ENCODE measurements at regions not wholly inside any gene's neighbourhood (a gene's known extent, or its start where the extent isn't known, plus 50 kb on each side); places are given as distances from the start of the nearest gene placed in this dataset.

- intact Hi-C loops (cut with micrococcal nuclease), result no loop called here
These were observed 272.4 kb downstream of the BMP7 start for GRCh38 chr20:56994006-56994405.

GRCh38 chr20:56995149-56995548, 271.3 kb downstream of the BMP7 start:
- intact Hi-C loops (cut with micrococcal nuclease), result loop anchor here (5.0 kb wide), 1 partner anchor 443 kb away; no protein-coding TSS in a partner anchor

DNA sequence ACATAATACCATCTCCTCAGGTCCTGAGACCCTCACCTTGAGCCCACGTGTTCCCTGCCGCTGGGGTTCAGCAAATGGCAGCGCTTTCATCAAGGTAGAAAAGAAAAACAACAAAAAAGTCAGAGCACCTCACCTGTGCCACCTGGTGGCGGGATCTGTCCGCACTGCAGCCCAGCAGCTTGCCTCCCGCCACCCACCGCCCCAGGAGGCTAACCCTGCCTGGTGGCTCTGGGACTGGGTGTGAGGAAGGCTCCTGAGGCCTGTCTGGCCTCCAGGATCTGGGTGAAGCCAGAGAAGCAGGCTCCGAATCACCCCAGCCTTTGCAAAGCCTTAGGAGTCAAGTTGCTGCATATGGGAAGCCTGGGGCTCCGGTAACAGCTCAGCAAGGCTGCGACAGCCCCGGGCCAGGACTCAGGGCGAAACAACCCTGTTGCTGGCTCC, 270.8 kb downstream of the BMP7 start:
- intact Hi-C loops (cut with micrococcal nuclease), result loop anchor here (5.0 kb wide), 1 partner anchor 443 kb away; no protein-coding TSS in a partner anchor

GRCh38 chr20:56996533-56996932, 269.9 kb downstream of the BMP7 start:
- intact Hi-C loops (cut with micrococcal nuclease), result loop anchor here (5.0 kb wide), 1 partner anchor 444 kb away; no protein-coding TSS in a partner anchor

DNA sequence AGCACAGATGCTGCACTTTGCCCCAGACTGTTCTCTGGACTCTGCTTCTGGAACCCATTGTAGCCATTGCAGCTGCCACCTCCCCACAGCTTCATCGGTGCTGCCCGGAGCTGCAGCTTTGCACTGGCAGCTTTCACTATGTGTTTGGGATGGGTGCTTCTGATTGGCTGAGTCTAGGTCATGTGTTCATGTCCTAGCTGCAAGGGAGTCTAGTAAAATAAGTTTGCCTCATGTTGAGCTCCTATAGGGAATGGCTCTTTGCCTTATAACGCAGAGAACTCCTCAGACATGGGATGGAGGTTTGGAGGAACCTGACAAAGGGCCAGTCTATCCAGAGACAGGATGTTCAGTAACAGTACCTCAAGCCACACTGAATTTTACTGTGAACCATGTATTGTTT, 268.0 kb downstream of the BMP7 start:
- intact Hi-C loops (cut with micrococcal nuclease), result loop anchor here (5.0 kb wide), 1 partner anchor 446 kb away; no protein-coding TSS in a partner anchor

DNA sequence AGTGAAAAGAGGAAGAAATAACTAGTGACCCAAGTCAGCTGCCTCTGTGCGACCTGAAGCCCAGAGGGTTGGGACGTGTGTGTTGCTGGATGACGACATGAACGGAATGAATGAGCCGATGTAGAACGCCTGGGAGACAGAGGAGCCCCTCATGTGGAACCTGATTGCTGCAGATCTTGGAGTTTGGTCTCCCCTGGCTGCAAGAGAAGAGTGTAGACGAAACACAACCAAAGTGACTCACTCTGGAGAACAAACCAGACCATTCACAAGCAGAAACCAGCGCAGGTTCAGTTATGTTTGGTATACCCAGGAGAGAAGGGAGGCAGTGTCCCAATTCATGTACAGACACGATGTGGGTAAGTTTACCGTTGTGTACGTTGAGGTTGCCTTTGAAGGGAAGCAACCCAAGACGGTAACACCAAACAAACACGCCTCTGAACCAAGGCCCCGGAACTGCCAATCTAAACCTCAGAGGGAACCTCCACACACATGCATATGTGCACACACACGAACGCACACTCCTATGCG, 265.9 kb downstream of the BMP7 start:
- intact Hi-C loops (cut with micrococcal nuclease), result no loop called here

DNA sequence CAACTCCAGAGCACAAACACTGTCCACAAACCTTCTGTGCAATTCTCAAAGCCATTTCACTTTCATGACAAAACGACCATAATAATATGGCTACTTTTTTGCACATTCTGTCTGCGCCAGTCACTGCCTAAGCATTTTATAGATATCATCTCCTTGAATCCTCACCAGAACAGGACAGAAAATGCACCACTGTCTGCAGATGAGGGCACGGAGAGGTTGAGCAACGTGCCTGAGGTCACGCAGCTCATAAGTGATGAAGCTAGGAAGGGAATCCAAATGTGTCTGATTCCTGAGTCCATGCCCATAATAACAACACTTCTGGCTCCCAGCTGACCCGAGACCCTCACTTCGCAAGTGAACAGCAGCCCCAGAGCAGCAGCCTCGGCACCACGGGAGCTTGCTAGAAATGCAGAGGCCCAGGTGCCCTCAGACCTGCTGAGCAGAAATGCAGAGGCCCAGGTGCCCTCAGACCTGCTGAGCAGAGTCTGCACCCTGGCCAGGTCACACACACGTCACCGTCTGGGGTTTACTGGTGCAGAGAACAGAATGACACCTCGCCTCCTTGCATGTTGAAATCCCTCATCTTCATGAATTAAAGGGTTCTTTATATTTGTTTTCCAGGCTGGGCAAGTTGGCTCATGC, 265.2 kb downstream of the BMP7 start:
- intact Hi-C loops (cut with micrococcal nuclease), result no loop called here

DNA sequence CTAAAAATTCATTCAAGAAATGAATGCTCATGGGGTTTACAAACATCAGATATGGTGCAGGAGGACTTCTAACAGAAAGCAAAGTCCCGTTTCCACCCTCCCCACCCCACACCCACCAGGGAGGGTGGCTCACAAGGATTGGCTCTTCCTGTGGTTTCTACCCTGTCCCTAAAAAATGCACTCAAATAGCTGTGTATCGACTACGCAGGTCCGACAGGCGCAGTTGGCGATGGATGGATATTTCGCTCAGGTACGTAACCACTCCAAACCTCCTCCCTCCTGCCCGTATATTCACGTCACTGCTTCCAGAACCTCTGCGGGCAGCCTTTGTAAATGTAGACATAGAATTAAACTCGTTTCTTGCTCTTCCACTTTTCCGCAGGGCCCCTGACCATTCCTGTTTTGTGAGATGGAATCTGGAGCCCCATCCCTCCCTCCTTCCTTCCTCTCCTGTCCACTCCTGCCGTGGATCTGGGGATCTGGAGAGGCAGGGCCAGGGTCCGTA, 264.3 kb downstream of the BMP7 start:
- intact Hi-C loops (cut with micrococcal nuclease), result no loop called here

DNA sequence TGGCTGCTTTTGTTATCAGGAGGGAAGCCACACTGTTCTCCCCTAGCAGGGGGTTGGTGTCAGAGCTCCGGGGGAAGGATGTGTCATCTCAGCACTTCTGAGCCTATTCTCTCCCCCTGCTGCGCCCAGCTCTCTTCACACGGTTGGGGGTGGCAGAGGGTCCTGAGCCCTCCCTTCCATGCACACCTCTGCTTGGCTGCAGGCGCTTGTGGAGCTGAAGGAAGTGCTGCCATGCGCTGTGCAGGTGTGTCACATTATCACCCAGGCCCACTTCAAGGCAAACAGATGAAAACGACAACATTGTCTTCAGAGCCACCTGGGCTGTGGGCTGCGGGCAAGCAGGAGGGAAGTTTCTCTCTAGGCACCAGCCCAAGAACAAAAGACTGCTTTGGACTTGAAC, 263.4 kb downstream of the BMP7 start:
- intact Hi-C loops (cut with micrococcal nuclease), result no loop called here

DNA sequence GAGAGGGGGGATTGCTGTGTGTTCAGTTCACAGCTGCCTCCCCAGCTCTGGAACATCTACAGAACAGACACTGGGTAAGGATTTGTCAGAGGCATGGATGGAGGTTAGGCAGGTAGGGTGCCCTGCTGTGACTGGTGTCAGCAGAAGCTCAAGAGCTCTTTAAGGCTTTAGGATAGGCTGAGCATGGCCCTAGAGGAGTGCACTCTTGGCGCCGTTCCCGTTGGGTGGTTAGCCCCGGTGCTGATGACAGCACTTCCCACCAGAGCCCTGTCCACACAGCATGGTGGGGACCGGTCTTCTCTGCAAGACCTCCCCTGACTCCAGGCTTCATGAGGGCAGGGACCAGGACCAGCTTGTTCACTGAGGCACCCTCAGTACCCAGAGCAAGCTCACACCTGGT, 262.0 kb downstream of the BMP7 start:
- intact Hi-C loops (cut with micrococcal nuclease), result no loop called here

GRCh38 chr20:57004951-57005933, 261.2 kb downstream of the BMP7 start:
- intact Hi-C loops (cut with micrococcal nuclease), result no loop called here

- intact Hi-C loops (cut with micrococcal nuclease), result no loop called here
These were observed 259.9 kb downstream of the BMP7 start for GRCh38 chr20:57006411-57007170.

- intact Hi-C loops (cut with micrococcal nuclease), result no loop called here
These were observed 259.3 kb downstream of the BMP7 start for GRCh38 chr20:57007171-57007540.

GRCh38 chr20:57008217-57008616, 258.2 kb downstream of the BMP7 start:
- intact Hi-C loops (cut with micrococcal nuclease), result no loop called here

DNA sequence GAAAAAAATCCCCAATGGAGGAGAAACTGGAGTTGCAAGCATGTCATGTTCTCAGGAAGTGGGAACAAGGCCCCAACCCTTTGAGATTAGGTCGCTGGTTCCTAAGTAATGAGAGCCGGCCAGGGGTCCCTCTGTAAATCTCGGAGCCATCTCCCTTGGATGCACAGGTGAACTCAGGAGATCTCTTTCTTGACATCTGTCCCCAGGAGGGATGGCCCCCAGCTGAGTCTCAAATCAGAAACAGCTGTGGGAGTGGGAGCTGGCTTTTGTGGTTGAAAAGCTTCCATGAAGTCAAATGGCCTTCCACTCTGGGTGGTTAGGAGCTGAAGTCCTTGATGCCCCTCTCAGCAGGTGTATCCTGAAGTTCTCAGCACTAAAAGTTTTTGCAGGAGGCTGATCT, 257.1 kb downstream of the BMP7 start:
- intact Hi-C loops (cut with micrococcal nuclease), result no loop called here

- intact Hi-C loops (cut with micrococcal nuclease), result no loop called here
These were observed 256.7 kb downstream of the BMP7 start for GRCh38 chr20:57009775-57010174.

DNA sequence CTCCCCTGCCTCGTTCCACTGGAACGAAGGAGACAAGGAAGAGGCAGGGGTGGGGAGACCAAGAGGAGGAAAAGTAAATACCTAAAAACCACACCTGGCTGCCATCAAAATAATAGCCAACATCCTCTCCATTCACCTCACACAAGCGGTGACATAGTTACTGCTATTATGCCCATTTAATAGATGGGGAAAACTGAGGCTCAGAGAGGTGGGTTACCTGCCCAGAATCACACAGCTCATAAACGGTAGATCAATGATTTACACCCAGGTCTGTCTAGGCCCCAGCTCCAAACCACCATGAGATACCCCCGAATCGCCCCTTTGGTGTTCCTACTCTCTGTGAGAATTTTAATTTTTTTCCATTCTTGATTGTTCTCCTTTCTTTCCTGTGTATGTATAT, 253.8 kb downstream of the BMP7 start:
- intact Hi-C loops (cut with micrococcal nuclease), result no loop called here

DNA sequence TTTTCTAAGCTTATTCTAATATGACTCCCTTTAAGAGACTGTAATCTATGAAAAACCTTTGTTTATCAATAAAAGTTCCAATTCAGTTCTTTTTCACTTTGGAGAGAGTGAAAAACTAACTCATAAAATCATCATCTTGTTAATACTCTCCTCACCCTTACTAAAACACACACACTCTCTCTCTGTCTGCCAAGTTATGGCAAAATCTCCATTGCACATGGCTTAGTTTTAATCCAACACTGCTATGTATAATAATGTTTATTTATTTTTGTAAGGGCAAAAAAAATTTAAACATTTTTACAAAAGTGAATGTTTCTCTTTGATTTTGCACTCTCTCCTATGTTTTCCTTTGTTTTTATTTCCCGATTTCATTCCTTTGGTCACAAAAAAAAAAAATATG, 253.2 kb downstream of the BMP7 start:
- intact Hi-C loops (cut with micrococcal nuclease), result no loop called here

GRCh38 chr20:57013741-57014140, 252.7 kb downstream of the BMP7 start:
- intact Hi-C loops (cut with micrococcal nuclease), result no loop called here

DNA sequence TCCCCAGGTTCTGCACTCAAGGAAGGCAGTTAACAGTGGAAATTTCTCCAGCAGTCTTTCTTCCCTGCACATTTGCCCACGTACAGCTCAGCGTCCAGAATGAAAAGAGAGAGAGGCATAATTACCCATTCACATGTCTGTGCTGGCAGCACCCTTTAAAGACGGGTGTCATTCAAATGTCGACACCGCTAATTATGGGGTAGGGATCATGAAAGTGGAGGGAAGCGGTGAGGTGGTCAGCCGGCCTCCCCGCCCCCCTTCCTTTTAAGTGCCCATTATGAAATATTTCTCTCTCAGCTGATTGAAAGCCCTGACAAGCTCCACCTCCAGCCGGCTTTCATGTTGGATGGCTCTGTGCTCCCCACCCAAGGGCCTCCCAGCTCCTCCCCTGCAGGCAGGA, 246.1 kb downstream of the BMP7 start:
- intact Hi-C loops (cut with micrococcal nuclease), result no loop called here

DNA sequence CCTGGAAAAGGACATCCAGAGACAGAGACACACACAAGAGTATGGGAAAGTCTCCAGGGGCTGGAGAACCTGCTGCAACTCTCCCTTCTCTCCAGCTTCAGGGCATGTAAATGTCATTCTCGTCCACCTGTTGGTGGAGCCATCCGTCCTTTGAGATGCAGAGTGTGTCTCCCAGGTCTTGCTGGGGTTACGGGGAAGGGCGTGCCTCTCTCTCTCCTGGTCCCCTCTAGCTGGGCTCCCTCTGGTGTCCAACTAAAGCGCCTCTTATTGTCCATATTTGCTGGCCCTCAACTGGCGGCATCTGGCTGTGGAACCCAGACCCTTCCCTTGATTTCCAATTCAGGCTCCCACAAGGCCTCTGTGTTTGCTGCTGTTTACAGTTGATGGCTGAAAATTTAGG, 244.1 kb downstream of the BMP7 start:
- intact Hi-C loops (cut with micrococcal nuclease), result no loop called here

Measured in T-helper 2 cell treated with Interferon-gamma antibody and Interleukin-4, amounts not matched to agents 100 ng/mL and 5 ng/mL, for 36 hours (primary cell).